K562 (cell line): ENCODE measurements at regions not wholly inside any gene's neighbourhood (a gene's known extent, or its start where the extent isn't known, plus 50 kb on each side); places are given as distances from the start of the nearest gene placed in this dataset.

Experiments used
- ATAC-seq: fragments of 200-7000 bp; cut with Tn5 transposase; 3 replicates; pipeline ENCODE4 v1.9.1; 2020; ENCODE audit warnings: moderate library complexity
- BruUV-seq: library from RNA; stranded (reverse); fragments of 400-500 nt; replicated peaks from 2 replicates; lab custom pipeline; 2021; lab: Mats Ljungman, UMichigan
- CTCF ChIA-PET: fragments of 300-600 bp; formaldehyde crosslinking; extraction: SDS; loops from one replicate; lab custom pipeline; 2021; ENCODE audit warnings: low intra/inter-chr PET ratio; lab: Yijun Ruan, JAX
- POLR2A ChIA-PET: fragments of 300-600, 350-650 bp; sonication (Branson Sonifier 250); formaldehyde crosslinking; extraction: SDS; loops from one replicate; lab custom pipeline; 2021; ENCODE audit warnings: antibody characterized with exemption, inconsistent platforms; lab: Yijun Ruan, JAX
- DNase-seq, 4 experiments: peaks; one replicate each; pipeline versions ENCODE4 v3.0.0 to v3.0.0-alpha.2; 2011 to 2018; ENCODE audit warnings: low spot score in 3 of 4, mixed read lengths in 3 of 4; ENCODE audit errors: extremely low read depth in 1 of 4
- FAIRE-seq: peaks from 2 replicates; lab custom pipeline; 2011; peaks lifted over from hg19 to GRCh38; lab: Jason Lieb, UNC
- H2AFZ ChIP-seq: 2 replicates; pipeline ENCODE4 v1.6.0; 2011; ENCODE audit warnings: low read depth, low read length, control low read depth, inconsistent platforms
- H3K27ac ChIP-seq: fragments of 200-600 bp; 3 replicates; pipeline ENCODE4 v1.8.0; 2011; ENCODE audit warnings: low read depth, mild to moderate bottlenecking, control low read depth, inconsistent platforms, low read length, moderate library complexity, mixed read lengths; ENCODE audit errors: extremely low read depth
- H3K27me3 ChIP-seq, 2 experiments: fragments of 300-600 bp in 1 of 2; 2 replicates in 1 of 2; 3 replicates in 1 of 2; pipeline versions ENCODE4 v1.6.0 to v1.8.0; 2011; ENCODE audit warnings: inconsistent platforms in 2 of 2, low read length in 2 of 2, mild to moderate bottlenecking in 1 of 2, mixed read lengths in 1 of 2, moderate library complexity in 1 of 2; ENCODE audit not compliant: control insufficient read depth in 2 of 2, insufficient read depth in 2 of 2
- H3K36me3 ChIP-seq: fragments of 300-600 bp; 3 replicates; pipeline ENCODE4 v1.8.0; 2011; ENCODE audit warnings: mild to moderate bottlenecking, low read length, inconsistent platforms; ENCODE audit not compliant: control insufficient read depth, insufficient read depth
- H3K4me1 ChIP-seq, 2 experiments: fragments of 200-600 bp in 1 of 2; replicated peaks in 1 of 2; 2 replicates in 1 of 2; 3 replicates in 1 of 2; pipeline versions ENCODE4 v1.5.1 to v1.8.0; 2011; ENCODE audit warnings: inconsistent platforms in 2 of 2, low read length in 2 of 2, mild to moderate bottlenecking in 1 of 2, mixed read lengths in 1 of 2, moderate library complexity in 1 of 2; ENCODE audit not compliant: control insufficient read depth in 2 of 2, insufficient read depth in 2 of 2
- H3K4me2 ChIP-seq: 2 replicates; pipeline ENCODE4 v1.6.1; 2011; ENCODE audit warnings: low read length, control low read depth, inconsistent platforms, mixed read lengths; ENCODE audit not compliant: insufficient read depth
- H3K4me3 ChIP-seq: fragments of 200-600 bp; sonication (generic), shearing (Covaris generic); 2 replicates; pipeline ENCODE4 v1.5.1; 2016; ENCODE audit warnings: control low read depth, inconsistent platforms
- H3K79me2 ChIP-seq: fragments of 200-600 bp; 3 replicates; pipeline ENCODE4 v1.8.0; 2011; ENCODE audit warnings: low read length, inconsistent platforms; ENCODE audit not compliant: control insufficient read depth, insufficient read depth
- H3K9ac ChIP-seq, 2 experiments: 2 replicates each; pipeline versions ENCODE4 v1.6.0 to v1.6.1; 2011; ENCODE audit warnings: low read depth in 2 of 2, low read length in 2 of 2, control low read depth in 1 of 2, inconsistent platforms in 1 of 2, mild to moderate bottlenecking in 1 of 2, mixed read lengths in 1 of 2; ENCODE audit not compliant: insufficient read depth in 1 of 2
- H3K9me1 ChIP-seq: one replicate; pipeline ENCODE4 v1.6.0; 2011; ENCODE audit warnings: inconsistent platforms, mild to moderate bottlenecking, low read length, moderate library complexity; ENCODE audit not compliant: control insufficient read depth, insufficient read depth
- H3K9me3 ChIP-seq: replicated peaks from 2 replicates; pipeline ENCODE4 v1.5.1; 2011; ENCODE audit warnings: low read depth, low read length, inconsistent platforms; ENCODE audit not compliant: control insufficient read depth, insufficient read depth
- H4K20me1 ChIP-seq: replicated peaks from 2 replicates; pipeline ENCODE4 v1.6.1; 2011; ENCODE audit warnings: low read length, inconsistent platforms, mixed read lengths; ENCODE audit not compliant: control insufficient read depth, insufficient read depth
- CBFA2T3 ChIP-seq: fragments of 450-650 bp; IDR thresholded peaks from 2 replicates; pipeline ENCODE4 v1.6.1; 2017
- E2F4 ChIP-seq: sonication (generic); formaldehyde crosslinking; IDR thresholded peaks from 2 replicates; pipeline ENCODE4 v1.8.0; 2022; ENCODE audit warnings: mild to moderate bottlenecking, low read depth, missing genetic modification reagents
- ELF1 ChIP-seq: fragments of 200-800 bp; sonication (Bioruptor generic); IDR thresholded peaks from 2 replicates; pipeline ENCODE4 v1.6.1; 2016; ENCODE audit warnings: missing genetic modification characterization, missing compliant biosample characterization
- KAT8 ChIP-seq: fragments of 450-650 bp; IDR thresholded peaks from 2 replicates; pipeline ENCODE4 v1.6.1; 2016; ENCODE audit warnings: low read depth, mild to moderate bottlenecking
- KDM4B ChIP-seq, 2 experiments: fragments of 450-650 bp in 1 of 2; sonication (generic) in 1 of 2; IDR thresholded peaks; 2 replicates each; pipeline ENCODE4 v1.6.1; 2016 to 2017; ENCODE audit warnings: borderline replicate concordance in 2 of 2, antibody characterized with exemption in 1 of 2, low read depth in 1 of 2, mild to moderate bottlenecking in 1 of 2
- MAFF ChIP-seq: IDR thresholded peaks from 2 replicates; pipeline ENCODE4 v1.6.1; 2012; ENCODE audit warnings: low read length, improper control_type of control experiment
- MEIS2 ChIP-seq: fragments of 450-650 bp; IDR thresholded peaks from 2 replicates; pipeline ENCODE4 v1.6.1; 2014; ENCODE audit warnings: mild to moderate bottlenecking; ENCODE audit not compliant: partially characterized antibody
- MLLT1 ChIP-seq, 2 experiments: fragments of 450-650 bp; IDR thresholded peaks; 2 replicates each; pipeline ENCODE4 v1.6.1; 2016
- MNT ChIP-seq, 2 experiments: fragments of 450-650 bp; conservative IDR thresholded peaks; 2 replicates each; pipeline ENCODE4 v1.6.1; 2017; ENCODE audit warnings: mild to moderate bottlenecking in 2 of 2, moderate library complexity in 2 of 2
- MXI1 ChIP-seq: IDR thresholded peaks from 2 replicates; pipeline ENCODE4 v1.6.1; 2011; ENCODE audit warnings: low read depth, mild to moderate bottlenecking, improper control_type of control experiment, low read length
- NEUROD1 ChIP-seq: fragments of 150-350 bp; IDR thresholded peaks from 2 replicates; pipeline ENCODE4 v1.6.1; 2014; ENCODE audit warnings: borderline replicate concordance, low read length, low read depth; ENCODE audit not compliant: partially characterized antibody
- NFIX ChIP-seq: fragments of 250-450 bp; sonication (Bioruptor Pico); IDR thresholded peaks from 2 replicates; pipeline ENCODE4 v1.4.0; 2020; ENCODE audit warnings: low read depth, mild to moderate bottlenecking, moderate library complexity
- NUFIP1 ChIP-seq: fragments of 450-650 bp; IDR thresholded peaks from 2 replicates; pipeline ENCODE4 v1.6.1; 2018; ENCODE audit not compliant: partially characterized antibody
- POLR2B ChIP-seq: fragments of 450-650 bp; IDR thresholded peaks from 2 replicates; pipeline ENCODE4 v1.6.1; 2018; ENCODE audit warnings: low read depth; ENCODE audit not compliant: partially characterized antibody
- RBFOX2 ChIP-seq: fragments of 200-400 bp; formaldehyde crosslinking; IDR thresholded peaks from 2 replicates; pipeline ENCODE4 v1.6.1; 2017; ENCODE audit warnings: low read depth, mild to moderate bottlenecking, low read length, moderate library complexity
- RBM34 ChIP-seq: fragments of 200-400 bp; formaldehyde crosslinking; IDR thresholded peaks from 2 replicates; pipeline ENCODE4 v1.6.1; 2018; ENCODE audit warnings: low read length, borderline replicate concordance; ENCODE audit not compliant: insufficient read depth
- SAFB ChIP-seq: fragments of 200-400 bp; formaldehyde crosslinking; IDR thresholded peaks from 2 replicates; pipeline ENCODE4 v1.6.1; 2017; ENCODE audit warnings: low read depth, low read length, borderline replicate concordance
- ZNF133 ChIP-seq: fragments of 250-450 bp; sonication (Bioruptor Pico); IDR thresholded peaks from 2 replicates; pipeline ENCODE4 v1.4.0; 2020; ENCODE audit warnings: mild to moderate bottlenecking
- ZNF184 ChIP-seq: sonication (generic); formaldehyde crosslinking; IDR thresholded peaks from 2 replicates; pipeline ENCODE4 v1.5.0; 2020; ENCODE audit warnings: missing genetic modification reagents
- ZNF263 ChIP-seq: sonication (generic); formaldehyde crosslinking; IDR thresholded peaks from 2 replicates; pipeline ENCODE4 v1.8.0; 2022; ENCODE audit warnings: mild to moderate bottlenecking, missing genetic modification reagents, borderline replicate concordance
- ZNF668 ChIP-seq: fragments of 250-450 bp; sonication (Bioruptor Pico); IDR thresholded peaks from 2 replicates; pipeline ENCODE4 v1.8.0; 2022; ENCODE audit warnings: mild to moderate bottlenecking, inconsistent platforms
- WGBS: fragments of 100-300 bp; shearing (Covaris generic); methylation state at CpG from one replicate; pipeline ENCODE4 v1.1.6; 2016; ENCODE audit warnings: low coverage, mixed read lengths; ENCODE audit not compliant: insufficient coverage; ENCODE audit errors: missing lambda C conversion rate; 5-methylcytosine and 5-hydroxymethylcytosine counted together
- in situ Hi-C: fragments of 300-500 bp; cut with MboI; formaldehyde crosslinking; loops from 4 replicates; pipeline ENCODE4 v1.15.0; 2018; ENCODE audit warnings: inconsistent platforms, mixed read lengths
- intact Hi-C: fragments of 100-400 bp; cut with micrococcal nuclease; formaldehyde crosslinking; loops from 2 replicates; pipeline ENCODE4 v1.14.2; 2022

- no peak for TF ChIP-seq ZNF263 (CRISPR knock-in tag)
- no peak for TF ChIP-seq MLLT1 (IDR thresholded peaks at IDR 0.05)
- no peak for TF ChIP-seq MAFF
- TF ChIP-seq NFIX (CRISPR knock-in tag): no peak
- no peak for TF ChIP-seq ZNF133 (CRISPR knock-in tag)
- TF ChIP-seq ZNF668 (CRISPR knock-in tag): no peak
- TF ChIP-seq RBFOX2: no peak
- TF ChIP-seq ELF1 (tag): no peak
These were observed 227.6 kb upstream of the PPP1R2C start (continued) for GRCh38 chrX:43005561-43005960.

- no peak for FAIRE-seq
- 0 out of 2 replicates have a peak, but pooled peaks cover 2% of the 10 kb centered on the region for H3K9me3 ChIP-seq
- ChIA-PET CTCF (no interaction called here), POLR2A (no interaction called here)
- no peak overlapping the region for H3K4me3 ChIP-seq
- ATAC-seq: no peak
- intact Hi-C loops: no loop called here
- no peaks in the 10 kb centered on the region for H4K20me1 ChIP-seq
- H3K36me3 ChIP-seq: no peaks in the 10 kb centered on the region
- no peak overlapping the region for H3K27ac ChIP-seq
- WGBS: 0% methylated on average over 1 of the region's 1 CpG
- no peaks in the 10 kb centered on the region for H3K79me2 ChIP-seq
- no peaks in the 10 kb centered on the region for H3K4me1 ChIP-seq
- in situ Hi-C loops: no loop called here
- no peak overlapping the region for H2AFZ ChIP-seq
- no peak overlapping the region for H3K9ac ChIP-seq
- BruUV-seq: no TSS peak
- no peak overlapping the region for H3K4me2 ChIP-seq
- H3K27me3 ChIP-seq: no peaks in the 10 kb centered on the region
- DNase-seq: no peak
- no peaks in the 10 kb centered on the region for H3K9me1 ChIP-seq
- TF ChIP-seq NEUROD1 (no peak), MXI1 (no peak), KAT8 (no peak), KDM4B (IDR thresholded peaks at IDR 0.05; ENCODE audit: borderline replicate concordance in 2 of 2, low read depth in 1 of 2) (no peak), NUFIP1 (no peak), MNT (conservative IDR thresholded peaks at IDR 0.05) (no peak), ZNF184 (CRISPR knock-in tag) (no peak), CBFA2T3 (no peak), E2F4 (no peak), MEIS2 (no peak), RBM34 (no peak), SAFB (no peak), POLR2B (no peak)
These were observed 230.4 kb upstream of the PPP1R2C start for GRCh38 chrX:43008356-43008755.
